ENCODE measurements at regions not wholly inside any gene's neighbourhood (a gene's known extent, or its start where the extent isn't known, plus 50 kb on each side); places are given as distances from the start of the nearest gene placed in this dataset.

- H3K9me3 ChIP-seq (ENCODE audit: control insufficient read depth in 2 of 2, low read length in 2 of 2): no peaks in the 10 kb centered on the region
- H3K4me3 ChIP-seq (ENCODE audit: low read length in 2 of 2): no peak overlapping the region
- H3K27ac ChIP-seq (ENCODE audit: low read depth in 2 of 2, low read length in 2 of 2): no peak overlapping the region
- no peaks in the 10 kb centered on the region for H3K4me1 ChIP-seq (ENCODE audit: control insufficient read depth in 2 of 2, insufficient read depth in 2 of 2, low read length in 2 of 2)
- no peaks in the 10 kb centered on the region for H3K36me3 ChIP-seq (ENCODE audit: control insufficient read depth in 2 of 2, insufficient read depth in 2 of 2, low read length in 2 of 2)
- H3K27me3 ChIP-seq (ENCODE audit: control insufficient read depth in 2 of 2, insufficient read depth in 2 of 2, low read length in 2 of 2): no peaks in the 10 kb centered on the region
- no peak overlapping the region for H3K9ac ChIP-seq (ENCODE audit: low read depth in 1 of 2, low read length in 2 of 2)
Measured at GRCh38 chr20:11588875-11589274, 328.8 kb upstream of the BTBD3 start.

GRCh38 chr20:11591965-11592364, 325.7 kb upstream of the BTBD3 start:
- no peak overlapping the region for H3K4me3 ChIP-seq (ENCODE audit: low read length in 2 of 2)
- no peak overlapping the region for H3K27ac ChIP-seq (ENCODE audit: low read depth in 2 of 2, low read length in 2 of 2)
- H3K9ac ChIP-seq (ENCODE audit: low read depth in 1 of 2, low read length in 2 of 2): no peak overlapping the region
- H3K27me3 ChIP-seq (ENCODE audit: control insufficient read depth in 2 of 2, insufficient read depth in 2 of 2, low read length in 2 of 2): no peaks in the 10 kb centered on the region
- no peaks in the 10 kb centered on the region for H3K4me1 ChIP-seq (ENCODE audit: control insufficient read depth in 2 of 2, insufficient read depth in 2 of 2, low read length in 2 of 2)
- H3K36me3 ChIP-seq (ENCODE audit: control insufficient read depth in 2 of 2, insufficient read depth in 2 of 2, low read length in 2 of 2): no peaks in the 10 kb centered on the region
- H3K9me3 ChIP-seq (ENCODE audit: control insufficient read depth in 2 of 2, low read length in 2 of 2): no peaks in the 10 kb centered on the region

GRCh38 chr20:11604339-11604738, 313.4 kb upstream of the BTBD3 start:
- H3K36me3 ChIP-seq (ENCODE audit: control insufficient read depth in 2 of 2, insufficient read depth in 2 of 2, low read length in 2 of 2): no peaks in the 10 kb centered on the region
- H3K4me1 ChIP-seq (ENCODE audit: control insufficient read depth in 2 of 2, insufficient read depth in 2 of 2, low read length in 2 of 2): no peaks in the 10 kb centered on the region
- H3K27me3 ChIP-seq (ENCODE audit: control insufficient read depth in 2 of 2, insufficient read depth in 2 of 2, low read length in 2 of 2): no peaks in the 10 kb centered on the region
- H3K27ac ChIP-seq (ENCODE audit: low read depth in 2 of 2, low read length in 2 of 2): no peak overlapping the region
- H3K4me3 ChIP-seq (ENCODE audit: low read length in 2 of 2): no peak overlapping the region
- H3K9me3 ChIP-seq (ENCODE audit: control insufficient read depth in 2 of 2, low read length in 2 of 2): no peaks in the 10 kb centered on the region
- H3K9ac ChIP-seq (ENCODE audit: low read depth in 1 of 2, low read length in 2 of 2): no peak overlapping the region

GRCh38 chr20:11607047-11607446, 310.6 kb upstream of the BTBD3 start:
- H3K27ac ChIP-seq (ENCODE audit: low read depth in 2 of 2, low read length in 2 of 2): no peak overlapping the region
- no peaks in the 10 kb centered on the region for H3K36me3 ChIP-seq (ENCODE audit: control insufficient read depth in 2 of 2, insufficient read depth in 2 of 2, low read length in 2 of 2)
- H3K27me3 ChIP-seq (ENCODE audit: control insufficient read depth in 2 of 2, insufficient read depth in 2 of 2, low read length in 2 of 2): no peaks in the 10 kb centered on the region
- no peaks in the 10 kb centered on the region for H3K4me1 ChIP-seq (ENCODE audit: control insufficient read depth in 2 of 2, insufficient read depth in 2 of 2, low read length in 2 of 2)
- no peaks in the 10 kb centered on the region for H3K9me3 ChIP-seq (ENCODE audit: control insufficient read depth in 2 of 2, low read length in 2 of 2)
- no peak overlapping the region for H3K9ac ChIP-seq (ENCODE audit: low read depth in 1 of 2, low read length in 2 of 2)
- no peak overlapping the region for H3K4me3 ChIP-seq (ENCODE audit: low read length in 2 of 2)

GRCh38 chr20:11608736-11609135, 309.0 kb upstream of the BTBD3 start:
- H3K9ac ChIP-seq (ENCODE audit: low read depth in 1 of 2, low read length in 2 of 2): no peak overlapping the region
- no peaks in the 10 kb centered on the region for H3K9me3 ChIP-seq (ENCODE audit: control insufficient read depth in 2 of 2, low read length in 2 of 2)
- no peaks in the 10 kb centered on the region for H3K36me3 ChIP-seq (ENCODE audit: control insufficient read depth in 2 of 2, insufficient read depth in 2 of 2, low read length in 2 of 2)
- no peaks in the 10 kb centered on the region for H3K27me3 ChIP-seq (ENCODE audit: control insufficient read depth in 2 of 2, insufficient read depth in 2 of 2, low read length in 2 of 2)
- no peak overlapping the region for H3K27ac ChIP-seq (ENCODE audit: low read depth in 2 of 2, low read length in 2 of 2)
- no peak overlapping the region for H3K4me3 ChIP-seq (ENCODE audit: low read length in 2 of 2)
- no peaks in the 10 kb centered on the region for H3K4me1 ChIP-seq (ENCODE audit: control insufficient read depth in 2 of 2, insufficient read depth in 2 of 2, low read length in 2 of 2)

- no peaks in the 10 kb centered on the region for H3K36me3 ChIP-seq (ENCODE audit: control insufficient read depth in 2 of 2, insufficient read depth in 2 of 2, low read length in 2 of 2)
- H3K9ac ChIP-seq (ENCODE audit: low read depth in 1 of 2, low read length in 2 of 2): no peak overlapping the region
- no peaks in the 10 kb centered on the region for H3K4me1 ChIP-seq (ENCODE audit: control insufficient read depth in 2 of 2, insufficient read depth in 2 of 2, low read length in 2 of 2)
- no peaks in the 10 kb centered on the region for H3K27me3 ChIP-seq (ENCODE audit: control insufficient read depth in 2 of 2, insufficient read depth in 2 of 2, low read length in 2 of 2)
- H3K4me3 ChIP-seq (ENCODE audit: low read length in 2 of 2): no peak overlapping the region
- H3K9me3 ChIP-seq (ENCODE audit: control insufficient read depth in 2 of 2, low read length in 2 of 2): no peaks in the 10 kb centered on the region
- H3K27ac ChIP-seq (ENCODE audit: low read depth in 2 of 2, low read length in 2 of 2): no peak overlapping the region
Measured at GRCh38 chr20:11624704-11625103, 293.0 kb upstream of the BTBD3 start.

- Histone ChIP-seq H3K9ac (ENCODE audit: low read depth in 1 of 2, low read length in 2 of 2) (no peak overlapping the region), H3K27me3 (ENCODE audit: control insufficient read depth in 2 of 2, insufficient read depth in 2 of 2, low read length in 2 of 2) (no peaks in the 10 kb centered on the region), H3K36me3 (ENCODE audit: control insufficient read depth in 2 of 2, insufficient read depth in 2 of 2, low read length in 2 of 2) (no peaks in the 10 kb centered on the region), H3K9me3 (ENCODE audit: control insufficient read depth in 2 of 2, low read length in 2 of 2) (no peaks in the 10 kb centered on the region), H3K27ac (ENCODE audit: low read depth in 2 of 2, low read length in 2 of 2) (no peak overlapping the region), H3K4me1 (ENCODE audit: control insufficient read depth in 2 of 2, insufficient read depth in 2 of 2, low read length in 2 of 2) (no peaks in the 10 kb centered on the region), H3K4me3 (ENCODE audit: low read length in 2 of 2) (no peak overlapping the region)
Measured at GRCh38 chr20:11626551-11626950, 291.1 kb upstream of the BTBD3 start.

GRCh38 chr20:11642866-11643265, 274.8 kb upstream of the BTBD3 start:
- H3K36me3 ChIP-seq (ENCODE audit: control insufficient read depth in 2 of 2, insufficient read depth in 2 of 2, low read length in 2 of 2): no peaks in the 10 kb centered on the region
- no peaks in the 10 kb centered on the region for H3K27me3 ChIP-seq (ENCODE audit: control insufficient read depth in 2 of 2, insufficient read depth in 2 of 2, low read length in 2 of 2)
- no peak overlapping the region for H3K27ac ChIP-seq (ENCODE audit: low read depth in 2 of 2, low read length in 2 of 2)
- no peak overlapping the region for H3K4me3 ChIP-seq (ENCODE audit: low read length in 2 of 2)
- no peak overlapping the region for H3K9ac ChIP-seq (ENCODE audit: low read depth in 1 of 2, low read length in 2 of 2)
- H3K4me1 ChIP-seq (ENCODE audit: control insufficient read depth in 2 of 2, insufficient read depth in 2 of 2, low read length in 2 of 2): no peaks in the 10 kb centered on the region
- no peaks in the 10 kb centered on the region for H3K9me3 ChIP-seq (ENCODE audit: control insufficient read depth in 2 of 2, low read length in 2 of 2)

GRCh38 chr20:11646359-11646758, 271.3 kb upstream of the BTBD3 start:
- H3K9me3 ChIP-seq (ENCODE audit: control insufficient read depth in 2 of 2, low read length in 2 of 2): no peaks in the 10 kb centered on the region

GRCh38 chr20:11650566-11650965, 267.1 kb upstream of the BTBD3 start:
- H3K36me3 ChIP-seq (ENCODE audit: control insufficient read depth in 2 of 2, insufficient read depth in 2 of 2, low read length in 2 of 2): no peaks in the 10 kb centered on the region
- H3K4me3 ChIP-seq (ENCODE audit: low read length in 2 of 2): no peak overlapping the region
- no peaks in the 10 kb centered on the region for H3K9me3 ChIP-seq (ENCODE audit: control insufficient read depth in 2 of 2, low read length in 2 of 2)
- no peak overlapping the region for H3K27ac ChIP-seq (ENCODE audit: low read depth in 2 of 2, low read length in 2 of 2)
- no peaks in the 10 kb centered on the region for H3K27me3 ChIP-seq (ENCODE audit: control insufficient read depth in 2 of 2, insufficient read depth in 2 of 2, low read length in 2 of 2)
- no peak overlapping the region for H3K9ac ChIP-seq (ENCODE audit: low read depth in 1 of 2, low read length in 2 of 2)
- H3K4me1 ChIP-seq (ENCODE audit: control insufficient read depth in 2 of 2, insufficient read depth in 2 of 2, low read length in 2 of 2): no peaks in the 10 kb centered on the region

More at GRCh38 chr20:11646359-11646758, 271.3 kb upstream of the BTBD3 start:
- Histone ChIP-seq H3K27me3 (ENCODE audit: control insufficient read depth in 2 of 2, insufficient read depth in 2 of 2, low read length in 2 of 2) (no peaks in the 10 kb centered on the region), H3K9ac (ENCODE audit: low read depth in 1 of 2, low read length in 2 of 2) (no peak overlapping the region), H3K4me1 (ENCODE audit: control insufficient read depth in 2 of 2, insufficient read depth in 2 of 2, low read length in 2 of 2) (no peaks in the 10 kb centered on the region), H3K36me3 (ENCODE audit: control insufficient read depth in 2 of 2, insufficient read depth in 2 of 2, low read length in 2 of 2) (no peaks in the 10 kb centered on the region), H3K4me3 (ENCODE audit: low read length in 2 of 2) (no peak overlapping the region), H3K27ac (ENCODE audit: low read depth in 2 of 2, low read length in 2 of 2) (no peak overlapping the region)

GRCh38 chr20:11651138-11651537, 266.6 kb upstream of the BTBD3 start:
- Histone ChIP-seq H3K27ac (ENCODE audit: low read depth in 2 of 2, low read length in 2 of 2) (no peak overlapping the region), H3K4me3 (ENCODE audit: low read length in 2 of 2) (no peak overlapping the region), H3K4me1 (ENCODE audit: control insufficient read depth in 2 of 2, insufficient read depth in 2 of 2, low read length in 2 of 2) (no peaks in the 10 kb centered on the region), H3K27me3 (ENCODE audit: control insufficient read depth in 2 of 2, insufficient read depth in 2 of 2, low read length in 2 of 2) (no peaks in the 10 kb centered on the region), H3K9ac (ENCODE audit: low read depth in 1 of 2, low read length in 2 of 2) (no peak overlapping the region), H3K9me3 (ENCODE audit: control insufficient read depth in 2 of 2, low read length in 2 of 2) (no peaks in the 10 kb centered on the region), H3K36me3 (ENCODE audit: control insufficient read depth in 2 of 2, insufficient read depth in 2 of 2, low read length in 2 of 2) (no peaks in the 10 kb centered on the region)
